B cell (primary cell): ENCODE measurements at regions not wholly inside any gene's neighbourhood (a gene's known extent, or its start where the extent isn't known, plus 50 kb on each side); places are given as distances from the start of the nearest gene placed in this dataset.

Experiments used
- ATAC-seq: fragments of 200-7000 bp; cut with Tn5 transposase; one replicate; pipeline ENCODE4 v1.10.0; 2021; ENCODE audit warnings: low read depth, mild to moderate bottlenecking, moderate number of reproducible peaks, moderate library complexity
- CTCF ChIA-PET: fragments of 350-600 bp; sonication (Branson Sonifier 250); formaldehyde crosslinking; loops from one replicate; lab custom pipeline; 2021; ENCODE audit warnings: antibody characterized with exemption, inconsistent platforms; lab: Charles Lee
- POLR2A ChIA-PET: fragments of 350-600 bp; sonication (Branson Sonifier 250); formaldehyde crosslinking; loops from one replicate; lab custom pipeline; 2021; ENCODE audit warnings: antibody characterized with exemption; lab: Charles Lee
- DNase-seq: peaks from one replicate; pipeline ENCODE4 v3.0.0; 2013
- H2AFZ ChIP-seq: 2 replicates; pipeline ENCODE4 v1.6.1; 2012; ENCODE audit warnings: mild to moderate bottlenecking, low read depth, low read length; ENCODE audit not compliant: insufficient read depth, poor library complexity, severe bottlenecking
- H3K27ac ChIP-seq, 2 donors: 1 replicate in 1 of 2; 2 replicates in 1 of 2; pipeline ENCODE4 v1.5.1; 2012 to 2013; ENCODE audit warnings: low read length in 2 of 2, mild to moderate bottlenecking in 2 of 2, moderate library complexity in 1 of 2
- H3K27me3 ChIP-seq, 4 experiments: fragments of 200-600 bp in 1 of 4; sonication (generic) in 1 of 4; replicated peaks in 1 of 4; 1 replicate in 2 of 4; 2 replicates in 2 of 4; pipeline versions ENCODE4 v1.6.1 to v1.7.0; 2013 to 2016; ENCODE audit warnings: low read length in 3 of 4, mild to moderate bottlenecking in 2 of 4, mixed read lengths in 1 of 4, moderate library complexity in 1 of 4; ENCODE audit not compliant: insufficient read depth in 4 of 4, control insufficient read depth in 3 of 4; ENCODE audit errors: control extremely low read depth in 1 of 4
- H3K36me3 ChIP-seq, 2 experiments: replicated peaks in 1 of 2; 1 replicate in 1 of 2; 2 replicates in 1 of 2; pipeline versions ENCODE4 v1.6.1 to v1.7.1; 2013; ENCODE audit warnings: low read length in 1 of 2; ENCODE audit not compliant: insufficient read depth in 2 of 2, control insufficient read depth in 1 of 2; ENCODE audit errors: control extremely low read depth in 1 of 2, extremely low read depth in 1 of 2
- H3K4me1 ChIP-seq, 2 donors: fragments of 200-600 bp in 1 of 2; sonication (generic) in 1 of 2; 1 replicate in 1 of 2; 2 replicates in 1 of 2; pipeline versions ENCODE4 v1.5.1 to v1.6.1; 2013 to 2017; ENCODE audit warnings: low read length in 2 of 2; ENCODE audit not compliant: control insufficient read depth in 2 of 2, insufficient read depth in 2 of 2
- H3K4me2 ChIP-seq: replicated peaks from 2 replicates; pipeline ENCODE3; 2012; ENCODE audit warnings: mild to moderate bottlenecking, low read depth, low read length; ENCODE audit not compliant: poor library complexity, severe bottlenecking
- H3K4me3 ChIP-seq, 5 experiments: fragments of 200-600 bp in 1 of 5; sonication (generic) in 1 of 5; 1 replicate in 3 of 5; 2 replicates in 2 of 5; pipeline versions ENCODE4 v1.5.1 to v1.7.0; 2011 to 2016; ENCODE audit warnings: low read length in 4 of 5, mild to moderate bottlenecking in 4 of 5, low read depth in 2 of 5, control low read depth in 1 of 5, moderate library complexity in 1 of 5; ENCODE audit not compliant: insufficient read depth in 1 of 5; ENCODE audit errors: control extremely low read depth in 1 of 5, extremely low read depth in 1 of 5
- H3K79me2 ChIP-seq: fragments of 200-600 bp; sonication (generic); one replicate; pipeline ENCODE4 v1.6.0; 2016; ENCODE audit warnings: low read length; ENCODE audit not compliant: control insufficient read depth, insufficient read depth
- H3K9ac ChIP-seq: fragments of 200-600 bp; sonication (generic); 2 replicates; pipeline ENCODE4 v1.6.1; 2017; ENCODE audit warnings: mild to moderate bottlenecking, low read length, moderate library complexity
- H3K9me3 ChIP-seq, 3 donors: one replicate each; pipeline versions ENCODE4 v1.6.1 to v1.7.1; 2013; ENCODE audit warnings: low read length in 2 of 3; ENCODE audit not compliant: control insufficient read depth in 2 of 3, insufficient read depth in 1 of 3; ENCODE audit errors: control extremely low read depth in 1 of 3
- H4K20me1 ChIP-seq: 2 replicates; pipeline ENCODE4 v1.6.0; 2012; ENCODE audit warnings: mild to moderate bottlenecking, low read length; ENCODE audit not compliant: insufficient read depth, control insufficient read depth, poor library complexity, severe bottlenecking
- H3K27ac Mint-ChIP-seq: one replicate; pipeline ENCODE4 v1.8.0; 2021; ENCODE audit warnings: mixed read lengths
- H3K27me3 Mint-ChIP-seq: one replicate; pipeline ENCODE4 v1.8.0; 2021; ENCODE audit warnings: mixed read lengths
- H3K4me1 Mint-ChIP-seq: one replicate; pipeline ENCODE4 v1.8.0; 2021; ENCODE audit warnings: mixed read lengths
- H3K4me3 Mint-ChIP-seq: one replicate; pipeline ENCODE4 v1.8.0; 2021; ENCODE audit warnings: mixed read lengths
- H3K9me3 Mint-ChIP-seq: one replicate; pipeline ENCODE4 v1.8.0; 2022; ENCODE audit warnings: mixed read lengths; ENCODE audit not compliant: insufficient read depth
- EZH2 ChIP-seq: IDR thresholded peaks from 2 replicates; pipeline ENCODE4 v1.6.1; 2012; ENCODE audit warnings: borderline replicate concordance, low read depth, mild to moderate bottlenecking, moderate library complexity, low read length; ENCODE audit not compliant: insufficient read depth, poor library complexity, severe bottlenecking
- WGBS: methylation state at CpG from one replicate; pipeline ENCODE4 v1.1.5; 2013; ENCODE audit warnings: missing lambda C conversion rate; ENCODE audit not compliant: insufficient coverage; 5-methylcytosine and 5-hydroxymethylcytosine counted together
- intact Hi-C: fragments of 100-400 bp; cut with micrococcal nuclease; formaldehyde crosslinking; loops from one replicate; pipeline ENCODE4 v1.10.0; 2022
- TF ChIP-seq, protein P1 (sequence below): fragments of 200-600 bp; IDR thresholded peaks from one replicate; pipeline ENCODE4 v1.8.0; 2022; ENCODE audit warnings: antibody characterized with exemption, mild to moderate bottlenecking

- H3K4me3 Mint-ChIP-seq, result no peak overlapping the region
- H3K79me2 ChIP-seq, result no peaks in the 10 kb centered on the region
- no peak overlapping the region for H3K9ac ChIP-seq
- H3K9me3 ChIP-seq, result no peaks in the 10 kb centered on the region
- POLR2A ChIA-PET, result no interaction called here
- 97% methylated on average over 7 of the region's 9 CpGs for WGBS
- H3K27me3 ChIP-seq, result no peaks in the 10 kb centered on the region
- H3K4me3 ChIP-seq, result no peak overlapping the region
- H3K36me3 ChIP-seq, result no peaks in the 10 kb centered on the region
- H3K4me1 Mint-ChIP-seq, result no peaks in the 10 kb centered on the region
- DNase-seq (no peak), ATAC-seq (no peak)
- CTCF ChIA-PET, result no interaction called here
- H3K27me3 Mint-ChIP-seq, result no peaks in the 10 kb centered on the region
- intact Hi-C loops, result no loop called here
- H2AFZ ChIP-seq, result no peak overlapping the region
- no peaks in the 10 kb centered on the region for H4K20me1 ChIP-seq
- H3K27ac ChIP-seq, result no peak overlapping the region
- no peak overlapping the region for H3K4me2 ChIP-seq
- H3K4me1 ChIP-seq, result no peaks in the 10 kb centered on the region
- TF ChIP-seq, protein P1, sequence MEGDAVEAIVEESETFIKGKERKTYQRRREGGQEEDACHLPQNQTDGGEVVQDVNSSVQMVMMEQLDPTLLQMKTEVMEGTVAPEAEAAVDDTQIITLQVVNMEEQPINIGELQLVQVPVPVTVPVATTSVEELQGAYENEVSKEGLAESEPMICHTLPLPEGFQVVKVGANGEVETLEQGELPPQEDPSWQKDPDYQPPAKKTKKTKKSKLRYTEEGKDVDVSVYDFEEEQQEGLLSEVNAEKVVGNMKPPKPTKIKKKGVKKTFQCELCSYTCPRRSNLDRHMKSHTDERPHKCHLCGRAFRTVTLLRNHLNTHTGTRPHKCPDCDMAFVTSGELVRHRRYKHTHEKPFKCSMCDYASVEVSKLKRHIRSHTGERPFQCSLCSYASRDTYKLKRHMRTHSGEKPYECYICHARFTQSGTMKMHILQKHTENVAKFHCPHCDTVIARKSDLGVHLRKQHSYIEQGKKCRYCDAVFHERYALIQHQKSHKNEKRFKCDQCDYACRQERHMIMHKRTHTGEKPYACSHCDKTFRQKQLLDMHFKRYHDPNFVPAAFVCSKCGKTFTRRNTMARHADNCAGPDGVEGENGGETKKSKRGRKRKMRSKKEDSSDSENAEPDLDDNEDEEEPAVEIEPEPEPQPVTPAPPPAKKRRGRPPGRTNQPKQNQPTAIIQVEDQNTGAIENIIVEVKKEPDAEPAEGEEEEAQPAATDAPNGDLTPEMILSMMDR, result no peak
- TF ChIP-seq EZH2, result no peak
- H3K27ac Mint-ChIP-seq, result no peak overlapping the region
- no peaks in the 10 kb centered on the region for H3K9me3 Mint-ChIP-seq
Measured at GRCh38 chr13:105506463-105506862, 1029.0 kb downstream of the EFNB2 start.

DNA sequence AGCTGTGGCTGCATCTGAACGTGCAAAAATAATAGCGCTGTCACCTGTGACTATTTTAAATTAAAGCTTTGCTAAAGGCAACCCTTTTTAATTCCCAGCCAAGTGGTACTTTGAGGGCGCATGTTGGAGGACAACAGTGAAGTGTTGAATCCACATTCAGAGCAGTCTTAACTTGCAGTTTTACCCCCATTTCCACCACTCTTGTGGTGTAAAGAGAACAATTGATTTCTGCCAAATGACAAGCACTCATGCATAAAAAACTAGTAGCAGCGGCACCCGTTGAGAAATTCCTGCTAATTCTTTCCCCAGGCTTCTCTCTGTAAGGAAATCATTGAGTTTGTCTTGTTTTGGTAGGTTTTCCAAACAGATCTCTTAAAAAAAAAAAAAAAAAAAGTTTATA is 1033.3 kb downstream of the EFNB2 start:
- Mint-ChIP-seq H3K9me3 (peaks cover 2% of the 10 kb centered on the region), H3K4me1 (no peaks in the 10 kb centered on the region), H3K27ac (no peak overlapping the region), H3K27me3 (no peaks in the 10 kb centered on the region), H3K4me3 (no peak overlapping the region)
- no CpG with 5 or more reads among the region's 5 CpGs for WGBS
- Histone ChIP-seq H3K27ac (no peak overlapping the region), H3K27me3 (no peaks in the 10 kb centered on the region), H3K9ac (no peak overlapping the region), H3K4me3 (no peak overlapping the region), H2AFZ (no peak overlapping the region), H4K20me1 (no peaks in the 10 kb centered on the region), H3K4me1 (no peaks in the 10 kb centered on the region), H3K4me2 (no peak overlapping the region), H3K9me3 (no peaks in the 10 kb centered on the region), H3K36me3 (no peaks in the 10 kb centered on the region), H3K79me2 (no peaks in the 10 kb centered on the region)
- DNase-seq, result no peak
- ChIA-PET CTCF (no interaction called here), POLR2A (no interaction called here)
- TF ChIP-seq, protein P1, result no peak
- TF ChIP-seq EZH2, result no peak
- ATAC-seq, result no peak
- intact Hi-C loops, result no loop called here
